ENCODE measurements at regions not wholly inside any gene's neighbourhood (a gene's known extent, or its start where the extent isn't known, plus 50 kb on each side); places are given as distances from the start of the nearest gene placed in this dataset.
"Not testable (repeated sequence)": the region's sequence is repeated elsewhere in the genome, so short reads cannot be mapped to it uniquely, and the experiment has no call there.

- TF ChIP-seq, protein P1, sequence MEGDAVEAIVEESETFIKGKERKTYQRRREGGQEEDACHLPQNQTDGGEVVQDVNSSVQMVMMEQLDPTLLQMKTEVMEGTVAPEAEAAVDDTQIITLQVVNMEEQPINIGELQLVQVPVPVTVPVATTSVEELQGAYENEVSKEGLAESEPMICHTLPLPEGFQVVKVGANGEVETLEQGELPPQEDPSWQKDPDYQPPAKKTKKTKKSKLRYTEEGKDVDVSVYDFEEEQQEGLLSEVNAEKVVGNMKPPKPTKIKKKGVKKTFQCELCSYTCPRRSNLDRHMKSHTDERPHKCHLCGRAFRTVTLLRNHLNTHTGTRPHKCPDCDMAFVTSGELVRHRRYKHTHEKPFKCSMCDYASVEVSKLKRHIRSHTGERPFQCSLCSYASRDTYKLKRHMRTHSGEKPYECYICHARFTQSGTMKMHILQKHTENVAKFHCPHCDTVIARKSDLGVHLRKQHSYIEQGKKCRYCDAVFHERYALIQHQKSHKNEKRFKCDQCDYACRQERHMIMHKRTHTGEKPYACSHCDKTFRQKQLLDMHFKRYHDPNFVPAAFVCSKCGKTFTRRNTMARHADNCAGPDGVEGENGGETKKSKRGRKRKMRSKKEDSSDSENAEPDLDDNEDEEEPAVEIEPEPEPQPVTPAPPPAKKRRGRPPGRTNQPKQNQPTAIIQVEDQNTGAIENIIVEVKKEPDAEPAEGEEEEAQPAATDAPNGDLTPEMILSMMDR (conservative IDR thresholded peaks at IDR 0.05; ENCODE audit: low read depth, low read length): not testable (repeated sequence)
- TF ChIP-seq EZH2 (IDR thresholded peaks at IDR 0.05; ENCODE audit: borderline replicate concordance, low read depth, low read length, poor library complexity, severe bottlenecking): not testable (repeated sequence)
Measured at GRCh38 chr2:128598260-128598659, 279.6 kb upstream of the HS6ST1 start.

Measured in A673 (cell line).